ENCODE measurements at regions not wholly inside any gene's neighbourhood (a gene's known extent, or its start where the extent isn't known, plus 50 kb on each side); places are given as distances from the start of the nearest gene placed in this dataset.
A peak's percentile ranks its signal among the peaks of the same experiment; 100 is the strongest.

DNA sequence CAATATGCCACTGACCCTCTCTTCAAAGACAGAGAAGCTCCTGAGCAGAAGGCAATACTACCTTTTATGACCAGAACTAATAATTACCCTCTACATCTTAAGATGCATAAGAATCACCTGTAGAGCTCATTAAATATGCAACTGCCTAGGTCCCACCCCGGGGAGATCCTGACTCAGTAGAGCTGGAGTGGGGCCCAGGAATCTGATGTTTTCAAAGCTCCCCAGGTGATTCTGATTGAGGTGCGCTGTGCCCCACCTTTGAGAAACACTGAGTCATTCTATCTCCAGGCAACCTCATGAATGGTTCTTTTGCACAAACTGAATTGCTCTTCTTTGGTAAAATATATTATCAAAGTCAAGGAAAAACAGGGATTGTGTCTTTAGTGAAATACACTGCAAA, 149.3 kb upstream of the BMP4 start:
- TF ChIP-seq CTCF (IDR thresholded peaks at IDR 0.05; ENCODE audit: low read depth, low read length, missing control alignments): no peak
- no peak for DNase-seq
- Histone ChIP-seq H3K4me3 (ENCODE audit: low read depth, low read length) (no peak overlapping the region), H3K27me3 (replicated peaks) (no peaks in the 10 kb centered on the region), H3K27ac (no peak overlapping the region), H3K36me3 (replicated peaks) (no peaks in the 10 kb centered on the region)
- in situ Hi-C loops (cut with HindIII; ENCODE audit: low pct_ligation_motif_present, low sequenced_read_pairs): no loop called here

- TF ChIP-seq CTCF (IDR thresholded peaks at IDR 0.05; ENCODE audit: low read depth, low read length, missing control alignments): no peak
- Histone ChIP-seq H3K27ac (no peak overlapping the region), H3K36me3 (replicated peaks) (no peaks in the 10 kb centered on the region), H3K4me3 (ENCODE audit: low read depth, low read length) (no peak overlapping the region), H3K27me3 (replicated peaks) (no peaks in the 10 kb centered on the region)
- in situ Hi-C loops (cut with HindIII; ENCODE audit: low pct_ligation_motif_present, low sequenced_read_pairs): no loop called here
- DNase-seq: no peak
Observed at GRCh38 chr14:54106661-54107377, 150.2 kb upstream of the BMP4 start.

- DNase-seq: peak; percentile 88
- H3K27ac ChIP-seq: peak overlapping the region; percentile 64
- in situ Hi-C loops (cut with HindIII; ENCODE audit: low pct_ligation_motif_present, low sequenced_read_pairs): no loop called here
Observed at GRCh38 chr14:54108481-54109471, 152.2 kb upstream of the BMP4 start.

GRCh38 chr14:54109521-54110120, 153.0 kb upstream of the BMP4 start:
- in situ Hi-C loops (cut with HindIII; ENCODE audit: low pct_ligation_motif_present, low sequenced_read_pairs): no loop called here
- H3K27ac ChIP-seq: no peak overlapping the region
- no peak for DNase-seq

More at GRCh38 chr14:54108481-54109471, 152.2 kb upstream of the BMP4 start:
- Histone ChIP-seq H3K36me3 (replicated peaks) (no peaks in the 10 kb centered on the region), H3K27me3 (replicated peaks) (no peaks in the 10 kb centered on the region), H3K4me3 (ENCODE audit: low read depth, low read length) (no peak overlapping the region)
- no peak for TF ChIP-seq CTCF (IDR thresholded peaks at IDR 0.05; ENCODE audit: low read depth, low read length, missing control alignments)

DNA sequence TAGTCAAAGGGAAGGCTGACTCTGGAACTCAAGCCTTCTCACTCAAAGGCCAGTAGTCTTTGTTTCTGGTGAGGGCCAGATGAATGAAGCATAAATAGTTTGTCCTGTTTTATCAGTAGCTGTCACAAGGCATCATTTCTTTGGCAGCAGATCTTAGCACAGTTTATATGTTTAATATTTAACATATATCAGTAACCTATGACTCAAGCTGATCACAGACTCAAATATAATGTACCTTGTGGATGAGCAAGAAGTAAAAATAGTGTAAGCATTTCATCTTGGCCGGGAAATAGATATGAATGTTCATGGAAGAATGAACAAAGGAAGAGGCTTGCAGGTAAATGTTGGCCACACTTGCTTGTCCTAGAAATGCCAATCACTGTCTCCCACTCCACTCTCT, 158.3 kb upstream of the BMP4 start:
- Histone ChIP-seq H3K36me3 (replicated peaks) (no peaks in the 10 kb centered on the region), H3K27ac (no peak overlapping the region), H3K27me3 (replicated peaks) (no peaks in the 10 kb centered on the region), H3K4me3 (ENCODE audit: low read depth, low read length) (no peak overlapping the region)
- TF ChIP-seq CTCF (IDR thresholded peaks at IDR 0.05; ENCODE audit: low read depth, low read length, missing control alignments): no peak
- DNase-seq: no peak
- in situ Hi-C loops (cut with HindIII; ENCODE audit: low pct_ligation_motif_present, low sequenced_read_pairs): no loop called here

More at GRCh38 chr14:54109521-54110120, 153.0 kb upstream of the BMP4 start:
- H3K4me3 ChIP-seq (ENCODE audit: low read depth, low read length): no peak overlapping the region
- H3K27me3 ChIP-seq (replicated peaks): no peaks in the 10 kb centered on the region
- no peaks in the 10 kb centered on the region for H3K36me3 ChIP-seq (replicated peaks)
- TF ChIP-seq CTCF (IDR thresholded peaks at IDR 0.05; ENCODE audit: low read depth, low read length, missing control alignments): no peak

All from brain microvascular endothelial cell (primary cell).